GM19099 (cell line): ENCODE measurements at regions not wholly inside any gene's neighbourhood (a gene's known extent, or its start where the extent isn't known, plus 50 kb on each side); places are given as distances from the start of the nearest gene placed in this dataset.
A peak's percentile ranks its signal among the peaks of the same experiment; 100 is the strongest.

ENCODE experiments used
- POLR2A ChIP-seq: IDR thresholded peaks from 3 replicates; pipeline ENCODE4 v1.6.1; 2011; ENCODE audit warnings: low read depth; ENCODE audit not compliant: insufficient read length; ENCODE audit errors: extremely low read depth

- no peak for TF ChIP-seq POLR2A
Measured at GRCh38 chr14:71374989-71375388, 467.7 kb downstream of the PCNX1 start.

- TF ChIP-seq POLR2A: no peak
Measured at GRCh38 chr14:71377099-71377498, 469.8 kb downstream of the PCNX1 start.

GRCh38 chr14:71380271-71380670 is 473.0 kb downstream of the PCNX1 start:
- no peak for TF ChIP-seq POLR2A

- no peak for TF ChIP-seq POLR2A
Measured at GRCh38 chr14:71381814-71382213, 474.6 kb downstream of the PCNX1 start.

GRCh38 chr14:71382315-71382714 is 475.1 kb downstream of the PCNX1 start:
- no peak for TF ChIP-seq POLR2A

GRCh38 chr14:71383510-71383909 is 476.3 kb downstream of the PCNX1 start:
- no peak for TF ChIP-seq POLR2A

GRCh38 chr14:71384007-71384845 is 477.0 kb downstream of the PCNX1 start:
- TF ChIP-seq POLR2A: no peak

- TF ChIP-seq POLR2A: no peak
Measured at GRCh38 chr14:71387753-71388152, 480.5 kb downstream of the PCNX1 start.

- no peak for TF ChIP-seq POLR2A
Measured at GRCh38 chr14:71388336-71388735, 481.1 kb downstream of the PCNX1 start.

GRCh38 chr14:71388862-71389261 is 481.6 kb downstream of the PCNX1 start:
- no peak for TF ChIP-seq POLR2A

- TF ChIP-seq POLR2A: no peak
Measured at GRCh38 chr14:71394386-71394785, 487.1 kb downstream of the PCNX1 start.

- TF ChIP-seq POLR2A: no peak
Measured at GRCh38 chr14:71395151-71395604, 487.9 kb downstream of the PCNX1 start.

GRCh38 chr14:71395636-71396035 is 488.4 kb downstream of the PCNX1 start:
- no peak for TF ChIP-seq POLR2A

GRCh38 chr14:71396050-71396677 is 488.9 kb downstream of the PCNX1 start:
- TF ChIP-seq POLR2A: no peak

GRCh38 chr14:71397371-71397770 is 490.1 kb downstream of the PCNX1 start:
- TF ChIP-seq POLR2A: no peak

GRCh38 chr14:71398450-71398849 is 491.2 kb downstream of the PCNX1 start:
- TF ChIP-seq POLR2A: no peak

GRCh38 chr14:71399057-71399487 is 491.8 kb downstream of the PCNX1 start:
- no peak for TF ChIP-seq POLR2A

- TF ChIP-seq POLR2A: peak; percentile 28
Measured at GRCh38 chr14:71400871-71401321, 493.6 kb downstream of the PCNX1 start.
